ENCODE measurements at regions not wholly inside any gene's neighbourhood (a gene's known extent, or its start where the extent isn't known, plus 50 kb on each side); places are given as distances from the start of the nearest gene placed in this dataset.

DNA sequence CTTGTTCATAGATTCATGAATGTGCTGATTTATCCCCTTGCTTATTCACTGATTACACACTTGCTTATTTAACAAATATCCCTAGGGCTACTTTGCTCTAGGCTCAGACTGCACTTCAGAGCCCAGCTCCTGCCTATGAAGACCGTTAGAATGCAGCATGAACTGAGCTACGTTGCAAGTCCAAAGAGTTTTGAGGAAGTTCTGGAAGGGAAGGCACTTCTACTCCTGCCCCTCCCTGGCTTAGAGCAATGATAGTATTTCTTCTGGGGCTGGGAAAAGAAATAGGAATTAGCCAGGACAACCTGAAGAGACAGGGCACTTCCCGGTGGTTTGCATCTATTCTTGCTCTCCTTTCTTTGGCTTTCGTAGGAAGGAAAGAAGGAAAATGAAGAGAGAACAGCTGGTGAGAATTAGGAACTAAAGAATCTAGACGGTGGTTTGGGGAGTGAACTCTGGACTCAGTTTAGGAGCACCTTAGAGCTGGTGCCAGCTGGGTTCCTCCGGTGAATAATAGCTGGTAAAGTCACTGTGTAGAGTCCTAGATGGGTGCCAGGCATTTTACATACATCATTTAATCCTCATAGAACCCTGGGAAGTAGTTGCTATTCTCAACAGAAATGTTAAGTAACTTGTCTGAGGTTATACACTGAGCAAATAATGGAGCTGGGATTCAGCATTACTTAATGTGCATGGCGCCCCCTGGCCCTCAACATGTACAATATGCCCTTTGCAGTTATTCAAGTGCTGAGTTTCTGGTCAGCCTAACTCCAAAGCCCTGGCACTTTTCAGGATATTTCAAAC, 65.9 kb downstream of the NDUFS5 start:
- TF ChIP-seq POLR2A (IDR thresholded peaks at IDR 0.05) (no peak), CTCF (IDR thresholded peaks at IDR 0.05) (peak in 5 of 7 experiments; percentile 42 to 67 (median 50))
